ENCODE measurements at regions not wholly inside any gene's neighbourhood (a gene's known extent, or its start where the extent isn't known, plus 50 kb on each side); places are given as distances from the start of the nearest gene placed in this dataset.

GRCh38 chr12:17975239-17975638 lies 114.8 kb downstream of the RERGL start:
- CTCF ChIA-PET = no interaction called here
- Histone ChIP-seq H3K4me1 (no peaks in the 10 kb centered on the region), H3K4me3 (ENCODE audit: low read depth, low read length) (no peak overlapping the region), H3K36me3 (ENCODE audit: control insufficient read depth, insufficient read depth, low read length) (no peaks in the 10 kb centered on the region), H3K9me3 (no peaks in the 10 kb centered on the region), H3K27me3 (replicated peaks; ENCODE audit: control insufficient read depth, insufficient read depth, low read length) (no peaks in the 10 kb centered on the region)
- no peak for DNase-seq
- Mint-ChIP-seq H3K27me3 (ENCODE audit: insufficient read depth, unreplicated experiment) (peaks cover 2% of the 10 kb centered on the region), H3K36me3 (ENCODE audit: insufficient read depth, unreplicated experiment) (no peaks in the 10 kb centered on the region), H3K4me1 (ENCODE audit: low read depth, unreplicated experiment) (no peaks in the 10 kb centered on the region), H3K9me3 (ENCODE audit: unreplicated experiment) (no peaks in the 10 kb centered on the region), H3K4me3 (ENCODE audit: unreplicated experiment) (no peak overlapping the region), H3K27ac (ENCODE audit: unreplicated experiment) (no peak overlapping the region)
- POLR2A ChIA-PET = no interaction called here
- no peak for TF ChIP-seq CTCF (IDR thresholded peaks at IDR 0.05; ENCODE audit: insufficient read depth in 1 of 2, low read depth in 1 of 2, low read length in 1 of 2, severe bottlenecking in 1 of 2, unreplicated experiment in 1 of 2)
- BruUV-seq (replicated peaks) = no TSS peak
- intact Hi-C loops (cut with micrococcal nuclease; ENCODE audit: unreplicated experiment) = no loop called here

- Mint-ChIP-seq H3K9me3 (ENCODE audit: unreplicated experiment) (peaks cover 10% of the 10 kb centered on the region), H3K4me3 (ENCODE audit: unreplicated experiment) (no peak overlapping the region), H3K27ac (ENCODE audit: unreplicated experiment) (no peak overlapping the region), H3K4me1 (ENCODE audit: low read depth, unreplicated experiment) (no peaks in the 10 kb centered on the region), H3K36me3 (ENCODE audit: insufficient read depth, unreplicated experiment) (no peaks in the 10 kb centered on the region), H3K27me3 (ENCODE audit: insufficient read depth, unreplicated experiment) (peaks cover 2% of the 10 kb centered on the region)
- H3K9me3 ChIP-seq = no peaks in the 10 kb centered on the region
- ChIA-PET CTCF (no interaction called here), POLR2A (no interaction called here)
- no peak overlapping the region for H3K4me3 ChIP-seq (ENCODE audit: low read depth, low read length)
- H3K4me1 ChIP-seq = no peaks in the 10 kb centered on the region
- H3K36me3 ChIP-seq (ENCODE audit: control insufficient read depth, insufficient read depth, low read length) = no peaks in the 10 kb centered on the region
- intact Hi-C loops (cut with micrococcal nuclease; ENCODE audit: unreplicated experiment) = no loop called here
- H3K27me3 ChIP-seq (replicated peaks; ENCODE audit: control insufficient read depth, insufficient read depth, low read length) = no peaks in the 10 kb centered on the region
- no peak for DNase-seq
- BruUV-seq (replicated peaks) = no TSS peak
- no peak for TF ChIP-seq CTCF (IDR thresholded peaks at IDR 0.05; ENCODE audit: insufficient read depth in 1 of 2, low read depth in 1 of 2, low read length in 1 of 2, severe bottlenecking in 1 of 2, unreplicated experiment in 1 of 2)
Observed at GRCh38 chr12:17971850-17972249, 118.1 kb downstream of the RERGL start.

- Histone ChIP-seq H3K27me3 (replicated peaks; ENCODE audit: control insufficient read depth, insufficient read depth, low read length) (no peaks in the 10 kb centered on the region), H3K4me1 (no peaks in the 10 kb centered on the region), H3K4me3 (ENCODE audit: low read depth, low read length) (no peak overlapping the region), H3K9me3 (no peaks in the 10 kb centered on the region), H3K36me3 (ENCODE audit: control insufficient read depth, insufficient read depth, low read length) (no peaks in the 10 kb centered on the region)
- Mint-ChIP-seq H3K4me3 (ENCODE audit: unreplicated experiment) (no peak overlapping the region), H3K9me3 (ENCODE audit: unreplicated experiment) (no peaks in the 10 kb centered on the region), H3K36me3 (ENCODE audit: insufficient read depth, unreplicated experiment) (no peaks in the 10 kb centered on the region), H3K4me1 (ENCODE audit: low read depth, unreplicated experiment) (no peaks in the 10 kb centered on the region), H3K27ac (ENCODE audit: unreplicated experiment) (no peak overlapping the region), H3K27me3 (ENCODE audit: insufficient read depth, unreplicated experiment) (no peaks in the 10 kb centered on the region)
- intact Hi-C loops (cut with micrococcal nuclease; ENCODE audit: unreplicated experiment) = no loop called here
- DNase-seq = no peak
- no TSS peak for BruUV-seq (replicated peaks)
- POLR2A ChIA-PET = no interaction called here
- TF ChIP-seq CTCF (IDR thresholded peaks at IDR 0.05; ENCODE audit: insufficient read depth in 1 of 2, low read depth in 1 of 2, low read length in 1 of 2, severe bottlenecking in 1 of 2, unreplicated experiment in 1 of 2) = no peak
- CTCF ChIA-PET = no interaction called here
Observed at GRCh38 chr12:17954788-17955187, 135.2 kb downstream of the RERGL start.

Data from Caco-2 (cell line).